ENCODE measurements at regions not wholly inside any gene's neighbourhood (a gene's known extent, or its start where the extent isn't known, plus 50 kb on each side); places are given as distances from the start of the nearest gene placed in this dataset.

GRCh38 chr20:51162015-51162414 is 139.1 kb upstream of the KCNG1 start:
- Histone ChIP-seq H3K36me3 (ENCODE audit: control insufficient read depth, insufficient read depth, low read length) (no peaks in the 10 kb centered on the region), H3K9me3 (ENCODE audit: control insufficient read depth, low read length) (no peaks in the 10 kb centered on the region), H3K4me1 (ENCODE audit: control insufficient read depth, insufficient read depth, low read length, poor library complexity, severe bottlenecking) (no peaks in the 10 kb centered on the region), H3K4me3 (ENCODE audit: extremely low read depth, insufficient read depth, low read length, poor library complexity, severe bottlenecking) (no peak overlapping the region), H3K27ac (ENCODE audit: low read depth, low read length, severe bottlenecking) (no peak overlapping the region)
- 84 to 87% methylated on average over 4 to 5 of the region's 6 CpGs for WGBS, 2 experiments (ENCODE audit: insufficient coverage in 2 of 2)

DNA sequence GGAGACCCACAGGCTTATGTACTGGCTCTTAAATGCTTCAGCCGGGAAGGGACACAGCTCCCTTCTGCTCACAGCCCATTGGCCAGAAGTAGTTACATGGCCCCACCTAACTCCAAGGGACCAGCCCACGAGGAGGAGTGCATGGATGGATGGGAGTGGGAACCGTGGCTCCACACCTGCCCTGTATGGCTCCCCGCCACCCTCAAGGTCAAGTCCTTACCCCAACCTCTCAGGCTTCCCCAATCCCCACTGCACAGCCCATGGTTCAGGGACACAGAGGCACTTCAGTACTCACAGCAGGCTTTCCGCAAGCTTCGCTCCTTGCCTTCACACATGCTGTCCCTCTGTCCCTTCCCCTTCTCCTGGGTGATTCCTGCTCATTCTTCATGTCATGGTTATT is 137.9 kb upstream of the KCNG1 start:
- Histone ChIP-seq H3K27ac (ENCODE audit: low read depth, low read length, severe bottlenecking) (no peak overlapping the region), H3K4me1 (ENCODE audit: control insufficient read depth, insufficient read depth, low read length, poor library complexity, severe bottlenecking) (peaks cover 3% of the 10 kb centered on the region), H3K36me3 (ENCODE audit: control insufficient read depth, insufficient read depth, low read length) (no peaks in the 10 kb centered on the region), H3K9me3 (ENCODE audit: control insufficient read depth, low read length) (no peaks in the 10 kb centered on the region), H3K4me3 (ENCODE audit: extremely low read depth, insufficient read depth, low read length, poor library complexity, severe bottlenecking) (no peak overlapping the region)
- WGBS, 2 experiments (ENCODE audit: insufficient coverage in 2 of 2) = 50 to 76% methylated on average over 2 to 4 of the region's 6 CpGs

DNA sequence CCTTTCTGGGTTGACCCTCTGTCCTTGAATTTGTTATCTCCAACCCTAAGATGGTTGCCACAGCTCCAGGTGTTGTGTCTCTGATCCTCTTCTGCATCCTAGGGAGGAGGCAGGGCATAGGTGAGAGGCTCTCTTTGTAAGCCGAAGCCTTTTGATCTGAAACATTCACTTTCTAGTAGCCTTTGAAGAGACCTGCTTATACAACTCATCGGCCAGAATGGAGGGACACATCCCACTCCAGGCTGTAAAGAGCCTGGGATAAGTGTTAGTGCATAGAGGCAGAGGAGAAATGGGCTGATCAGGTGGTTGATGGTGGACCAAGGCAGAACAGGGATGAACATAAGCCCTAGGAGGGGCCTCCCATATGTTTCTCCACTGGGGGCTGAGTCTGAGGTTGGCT is 137.1 kb upstream of the KCNG1 start:
- Histone ChIP-seq H3K9me3 (ENCODE audit: control insufficient read depth, low read length) (no peaks in the 10 kb centered on the region), H3K4me3 (ENCODE audit: extremely low read depth, insufficient read depth, low read length, poor library complexity, severe bottlenecking) (no peak overlapping the region), H3K4me1 (ENCODE audit: control insufficient read depth, insufficient read depth, low read length, poor library complexity, severe bottlenecking) (peaks cover 3% of the 10 kb centered on the region), H3K27ac (ENCODE audit: low read depth, low read length, severe bottlenecking) (no peak overlapping the region), H3K36me3 (ENCODE audit: control insufficient read depth, insufficient read depth, low read length) (no peaks in the 10 kb centered on the region)
- WGBS, 2 experiments (ENCODE audit: insufficient coverage in 2 of 2) = 100% methylated on average over 1 of the region's 2 CpGs; no CpG with 5 or more reads in 1 of the 2 experiments

DNA sequence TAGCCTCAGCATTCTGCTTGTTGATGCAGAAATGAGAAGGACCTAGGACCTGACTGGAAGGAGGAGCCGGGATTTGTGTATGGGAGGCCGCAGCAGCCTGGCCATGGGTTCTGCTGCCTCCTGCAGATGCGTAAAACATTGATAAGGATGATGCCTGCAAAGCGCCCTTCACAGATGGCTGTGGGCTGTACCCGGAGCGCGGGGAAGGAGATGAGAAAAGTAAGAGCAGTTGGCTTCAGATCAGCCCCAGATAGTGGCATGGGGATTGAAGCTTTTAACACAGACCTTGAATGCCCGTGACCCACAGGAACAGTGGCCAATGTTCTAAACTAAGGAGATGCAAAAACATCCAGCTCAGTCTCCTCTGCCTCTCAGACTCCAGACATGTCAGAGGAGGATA is 136.4 kb upstream of the KCNG1 start:
- Histone ChIP-seq H3K4me1 (ENCODE audit: control insufficient read depth, insufficient read depth, low read length, poor library complexity, severe bottlenecking) (peaks cover 3% of the 10 kb centered on the region), H3K4me3 (ENCODE audit: extremely low read depth, insufficient read depth, low read length, poor library complexity, severe bottlenecking) (no peak overlapping the region), H3K27ac (ENCODE audit: low read depth, low read length, severe bottlenecking) (no peak overlapping the region), H3K9me3 (ENCODE audit: control insufficient read depth, low read length) (no peaks in the 10 kb centered on the region), H3K36me3 (ENCODE audit: control insufficient read depth, insufficient read depth, low read length) (no peaks in the 10 kb centered on the region)
- 90 to 93% methylated on average over 7 to 8 of the region's 8 CpGs for WGBS, 2 experiments (ENCODE audit: insufficient coverage in 2 of 2)

DNA sequence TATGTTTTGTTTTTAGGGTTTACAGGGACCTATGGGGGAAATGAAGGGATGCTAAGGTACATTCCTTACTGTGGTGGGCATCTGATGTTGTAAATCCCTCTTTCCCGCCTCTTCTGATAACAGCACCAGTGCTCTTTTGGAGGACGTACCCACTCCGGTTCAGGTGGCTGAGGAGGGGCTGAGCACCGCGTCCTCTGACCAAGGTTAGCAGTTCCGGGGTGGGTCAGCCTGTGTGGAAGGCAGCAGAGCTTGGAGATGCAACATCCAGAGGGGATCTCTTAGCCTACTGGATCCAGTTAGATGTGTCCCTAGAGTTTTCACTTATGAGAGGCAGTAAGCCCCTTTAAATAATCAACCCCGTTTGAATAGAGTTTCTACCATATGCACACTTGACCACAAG is 135.3 kb upstream of the KCNG1 start:
- peaks cover 3% of the 10 kb centered on the region for H3K4me1 ChIP-seq (ENCODE audit: control insufficient read depth, insufficient read depth, low read length, poor library complexity, severe bottlenecking)
- H3K9me3 ChIP-seq (ENCODE audit: control insufficient read depth, low read length) = no peaks in the 10 kb centered on the region
- no peaks in the 10 kb centered on the region for H3K36me3 ChIP-seq (ENCODE audit: control insufficient read depth, insufficient read depth, low read length)
- WGBS, 2 experiments (ENCODE audit: insufficient coverage in 2 of 2) = 95 to 98% methylated on average over 7 of the region's 7 CpGs
- no peak overlapping the region for H3K4me3 ChIP-seq (ENCODE audit: extremely low read depth, insufficient read depth, low read length, poor library complexity, severe bottlenecking)
- no peak overlapping the region for H3K27ac ChIP-seq (ENCODE audit: low read depth, low read length, severe bottlenecking)

DNA sequence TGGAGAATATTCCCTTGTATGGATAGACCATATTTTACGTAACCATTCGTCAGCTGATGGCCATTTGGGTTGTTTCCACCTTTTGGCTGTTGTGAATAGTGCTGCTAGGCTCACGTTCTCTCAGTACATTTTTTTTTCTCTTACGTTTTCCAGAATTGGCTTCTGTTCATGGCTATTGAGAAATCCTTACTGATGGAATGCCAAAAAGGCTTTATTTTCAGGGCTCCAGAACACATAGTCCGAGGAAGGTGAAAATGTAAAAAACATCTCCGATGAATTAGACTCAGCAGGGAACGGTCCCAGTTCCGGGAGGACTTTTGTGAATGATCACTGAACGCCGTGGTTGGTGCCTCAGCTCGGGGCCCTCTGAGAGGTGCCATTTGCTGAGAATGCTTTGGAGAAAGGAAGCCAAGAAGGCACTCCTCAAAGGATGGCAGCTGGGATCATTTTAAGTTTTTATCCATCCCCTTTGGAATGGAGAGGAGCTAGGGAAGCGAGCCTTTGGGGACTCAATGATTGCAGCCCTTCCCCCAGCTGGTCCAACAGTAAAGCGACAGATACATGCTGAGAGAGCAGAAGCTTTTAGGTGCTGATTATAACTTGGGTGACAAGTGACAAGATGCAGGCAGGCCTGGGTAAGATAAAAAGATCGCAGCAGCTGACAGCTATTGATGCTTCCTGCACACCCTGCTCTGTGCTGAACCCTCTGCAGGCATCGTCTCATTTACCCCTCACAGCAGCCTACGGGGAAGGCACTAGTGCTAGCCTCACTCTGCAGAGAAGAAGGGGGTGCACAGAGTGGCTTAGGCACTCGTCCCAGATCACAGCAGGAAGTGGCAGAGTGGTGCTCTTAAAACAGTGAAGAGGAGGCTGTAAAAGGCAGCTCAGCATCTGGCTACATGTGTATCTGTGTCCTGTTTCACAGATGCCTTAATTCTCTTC is 133.4 kb upstream of the KCNG1 start:
- no peak overlapping the region for H3K4me3 ChIP-seq (ENCODE audit: extremely low read depth, insufficient read depth, low read length, poor library complexity, severe bottlenecking)
- peaks cover 3% of the 10 kb centered on the region for H3K4me1 ChIP-seq (ENCODE audit: control insufficient read depth, insufficient read depth, low read length, poor library complexity, severe bottlenecking)
- H3K27ac ChIP-seq (ENCODE audit: low read depth, low read length, severe bottlenecking) = peak overlapping the region; percentile 60
- H3K36me3 ChIP-seq (ENCODE audit: control insufficient read depth, insufficient read depth, low read length) = no peaks in the 10 kb centered on the region
- WGBS, 2 experiments (ENCODE audit: insufficient coverage in 2 of 2) = 64 to 75% methylated on average over 14 of the region's 17 CpGs
- H3K9me3 ChIP-seq (ENCODE audit: control insufficient read depth, low read length) = no peaks in the 10 kb centered on the region

- Histone ChIP-seq H3K27ac (ENCODE audit: low read depth, low read length, severe bottlenecking) (no peak overlapping the region), H3K9me3 (ENCODE audit: control insufficient read depth, low read length) (no peaks in the 10 kb centered on the region), H3K4me3 (ENCODE audit: extremely low read depth, insufficient read depth, low read length, poor library complexity, severe bottlenecking) (no peak overlapping the region)
These were observed 132.1 kb upstream of the KCNG1 start for GRCh38 chr20:51154708-51155690.

GRCh38 chr20:51153867-51154707 is 131.2 kb upstream of the KCNG1 start:
- Histone ChIP-seq H3K4me3 (ENCODE audit: extremely low read depth, insufficient read depth, low read length, poor library complexity, severe bottlenecking) (no peak overlapping the region), H3K36me3 (ENCODE audit: control insufficient read depth, insufficient read depth, low read length) (no peaks in the 10 kb centered on the region), H3K9me3 (ENCODE audit: control insufficient read depth, low read length) (no peaks in the 10 kb centered on the region), H3K4me1 (ENCODE audit: control insufficient read depth, insufficient read depth, low read length, poor library complexity, severe bottlenecking) (peaks cover 3% of the 10 kb centered on the region), H3K27ac (ENCODE audit: low read depth, low read length, severe bottlenecking) (no peak overlapping the region)
- WGBS, 2 experiments (ENCODE audit: insufficient coverage in 2 of 2) = 90 to 100% methylated on average over 1 to 4 of the region's 6 CpGs

More at GRCh38 chr20:51154708-51155690, 132.1 kb upstream of the KCNG1 start:
- WGBS, 2 experiments (ENCODE audit: insufficient coverage in 2 of 2) = 95 to 97% methylated on average over 13 to 17 of the region's 19 CpGs
- Histone ChIP-seq H3K36me3 (ENCODE audit: control insufficient read depth, insufficient read depth, low read length) (no peaks in the 10 kb centered on the region), H3K4me1 (ENCODE audit: control insufficient read depth, insufficient read depth, low read length, poor library complexity, severe bottlenecking) (peaks cover 3% of the 10 kb centered on the region)

DNA sequence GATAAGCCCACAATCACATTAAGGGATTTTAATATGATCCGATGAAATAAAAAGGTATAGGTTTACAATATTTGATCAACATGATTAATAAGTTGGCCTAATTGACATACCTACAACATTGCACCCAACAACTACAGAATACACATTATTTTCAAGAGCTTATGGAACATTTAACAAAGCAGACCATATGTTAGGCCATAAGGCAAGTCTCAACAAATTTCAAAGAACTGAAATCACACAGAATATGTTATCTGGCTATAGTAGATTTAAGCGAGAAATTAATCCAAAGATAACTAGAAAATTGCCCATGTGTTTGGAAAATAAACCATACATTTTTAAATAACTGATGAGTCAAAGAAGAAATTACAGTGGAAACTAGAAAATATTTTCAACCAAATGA is 126.0 kb upstream of the KCNG1 start:
- Histone ChIP-seq H3K4me3 (ENCODE audit: extremely low read depth, insufficient read depth, low read length, poor library complexity, severe bottlenecking) (no peak overlapping the region), H3K9me3 (ENCODE audit: control insufficient read depth, low read length) (no peaks in the 10 kb centered on the region), H3K27ac (ENCODE audit: low read depth, low read length, severe bottlenecking) (no peak overlapping the region), H3K36me3 (ENCODE audit: control insufficient read depth, insufficient read depth, low read length) (no peaks in the 10 kb centered on the region), H3K4me1 (ENCODE audit: control insufficient read depth, insufficient read depth, low read length, poor library complexity, severe bottlenecking) (no peaks in the 10 kb centered on the region)
- WGBS, 2 experiments (ENCODE audit: insufficient coverage in 2 of 2) = no CpG with 5 or more reads among the region's 2 CpGs

DNA sequence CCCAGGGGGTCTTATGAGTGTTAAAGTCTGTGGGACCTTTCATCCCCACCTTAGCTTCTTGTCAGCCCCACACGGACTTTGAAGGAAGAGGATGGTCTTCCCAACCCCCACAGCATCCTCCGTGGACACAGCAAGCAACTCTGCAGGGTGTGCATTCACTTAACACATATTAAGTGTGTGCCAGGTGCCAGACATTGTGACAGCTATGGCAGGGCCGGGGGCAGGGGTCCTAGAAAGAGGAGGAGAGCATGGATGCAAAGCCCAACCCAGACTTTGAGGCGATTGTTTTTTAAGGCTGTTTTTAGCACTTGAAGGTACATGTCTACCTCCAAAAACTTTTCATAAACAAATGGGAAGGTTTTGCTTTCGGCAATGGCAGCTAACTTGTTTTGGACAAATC is 121.6 kb upstream of the KCNG1 start:
- Histone ChIP-seq H3K4me3 (ENCODE audit: extremely low read depth, insufficient read depth, low read length, poor library complexity, severe bottlenecking) (no peak overlapping the region), H3K4me1 (ENCODE audit: control insufficient read depth, insufficient read depth, low read length, poor library complexity, severe bottlenecking) (no peaks in the 10 kb centered on the region), H3K9me3 (ENCODE audit: control insufficient read depth, low read length) (no peaks in the 10 kb centered on the region), H3K36me3 (ENCODE audit: control insufficient read depth, insufficient read depth, low read length) (no peaks in the 10 kb centered on the region), H3K27ac (ENCODE audit: low read depth, low read length, severe bottlenecking) (no peak overlapping the region)
- 86 to 90% methylated on average over 3 of the region's 5 CpGs for WGBS, 2 experiments (ENCODE audit: insufficient coverage in 2 of 2)
